Spleen (tissue), 7 donors: ENCODE measurements at regions not wholly inside any gene's neighbourhood (a gene's known extent, or its start where the extent isn't known, plus 50 kb on each side); places are given as distances from the start of the nearest gene placed in this dataset.

Experiments
- POLR2A ChIP-seq, 3 donors: fragments of 450-650 bp; IDR thresholded peaks; one replicate each; pipeline ENCODE4 v1.5.1; 2017; ENCODE audit warnings: antibody characterized with exemption in 3 of 3, mild to moderate bottlenecking in 1 of 3
- POLR2AphosphoS5 ChIP-seq, 3 donors: sonication (generic); formaldehyde crosslinking; IDR thresholded peaks; one replicate each; pipeline ENCODE4 v1.5.1; 2017; ENCODE audit warnings: antibody characterized with exemption in 3 of 3
- TF ChIP-seq, protein P1 (sequence below), 11 experiments: fragments of 200-600 bp in 7 of 11; fragments of 450-650 bp in 4 of 11; sonication (generic) in 4 of 11; IDR thresholded peaks in 8 of 11; conservative IDR thresholded peaks in 3 of 11; 1 replicate in 7 of 11; 2 replicates in 4 of 11; pipeline versions ENCODE4 v1.4.0 to v1.8.0; 2016 to 2021; ENCODE audit warnings: antibody characterized with exemption in 11 of 11, inconsistent platforms in 4 of 11, mild to moderate bottlenecking in 1 of 11
- donor health status: DM: no; HTN: no; CAD: no; lungs with moderate emphysema.
- donor health status: DM: no; HTN: no; CAD: no.
- donor health status: DM: no; HTN: no; CAD: no.

DNA sequence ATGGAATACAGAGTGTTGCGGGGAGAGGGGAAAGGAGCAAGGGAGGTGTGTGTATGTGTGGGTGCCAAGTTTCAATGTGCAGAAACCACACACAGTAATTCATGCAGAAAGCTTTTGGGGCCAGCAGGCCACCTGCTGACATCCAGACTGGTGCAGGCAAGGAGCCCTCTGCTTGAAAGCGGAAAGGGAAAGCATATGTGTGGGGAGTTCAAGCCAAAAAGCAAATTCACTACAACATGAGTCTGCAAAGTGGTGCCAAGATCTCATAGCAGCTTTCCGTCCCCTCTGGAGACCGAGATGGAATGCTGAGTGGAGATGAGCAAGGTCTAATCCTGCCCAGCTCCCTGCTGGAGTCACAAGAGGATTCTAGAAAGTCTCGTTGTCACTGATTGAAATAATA lies 159.7 kb upstream of the VLDLR start:
- TF ChIP-seq POLR2AphosphoS5 (IDR thresholded peaks at IDR 0.05) (no peak), POLR2A (IDR thresholded peaks at IDR 0.05) (no peak)
- TF ChIP-seq, protein P1, sequence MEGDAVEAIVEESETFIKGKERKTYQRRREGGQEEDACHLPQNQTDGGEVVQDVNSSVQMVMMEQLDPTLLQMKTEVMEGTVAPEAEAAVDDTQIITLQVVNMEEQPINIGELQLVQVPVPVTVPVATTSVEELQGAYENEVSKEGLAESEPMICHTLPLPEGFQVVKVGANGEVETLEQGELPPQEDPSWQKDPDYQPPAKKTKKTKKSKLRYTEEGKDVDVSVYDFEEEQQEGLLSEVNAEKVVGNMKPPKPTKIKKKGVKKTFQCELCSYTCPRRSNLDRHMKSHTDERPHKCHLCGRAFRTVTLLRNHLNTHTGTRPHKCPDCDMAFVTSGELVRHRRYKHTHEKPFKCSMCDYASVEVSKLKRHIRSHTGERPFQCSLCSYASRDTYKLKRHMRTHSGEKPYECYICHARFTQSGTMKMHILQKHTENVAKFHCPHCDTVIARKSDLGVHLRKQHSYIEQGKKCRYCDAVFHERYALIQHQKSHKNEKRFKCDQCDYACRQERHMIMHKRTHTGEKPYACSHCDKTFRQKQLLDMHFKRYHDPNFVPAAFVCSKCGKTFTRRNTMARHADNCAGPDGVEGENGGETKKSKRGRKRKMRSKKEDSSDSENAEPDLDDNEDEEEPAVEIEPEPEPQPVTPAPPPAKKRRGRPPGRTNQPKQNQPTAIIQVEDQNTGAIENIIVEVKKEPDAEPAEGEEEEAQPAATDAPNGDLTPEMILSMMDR (IDR thresholded peaks at IDR 0.05 in 8 of 11, conservative IDR thresholded peaks at IDR 0.05 in 3 of 11): no peak
